SKM-1 treated with dmso at 0.1 percent for 144 hours (cell line): ENCODE measurements at regions not wholly inside any gene's neighbourhood (a gene's known extent, or its start where the extent isn't known, plus 50 kb on each side); places are given as distances from the start of the nearest gene placed in this dataset.
"Not testable (repeated sequence)": the region's sequence is repeated elsewhere in the genome, so short reads cannot be mapped to it uniquely, and the experiment has no call there.

ENCODE experiments used
- DNase-seq: peaks from one replicate; lab custom pipeline; 2025; ENCODE audit not compliant: unreplicated experiment; lab: John Stamatoyannopoulos, UW

DNA sequence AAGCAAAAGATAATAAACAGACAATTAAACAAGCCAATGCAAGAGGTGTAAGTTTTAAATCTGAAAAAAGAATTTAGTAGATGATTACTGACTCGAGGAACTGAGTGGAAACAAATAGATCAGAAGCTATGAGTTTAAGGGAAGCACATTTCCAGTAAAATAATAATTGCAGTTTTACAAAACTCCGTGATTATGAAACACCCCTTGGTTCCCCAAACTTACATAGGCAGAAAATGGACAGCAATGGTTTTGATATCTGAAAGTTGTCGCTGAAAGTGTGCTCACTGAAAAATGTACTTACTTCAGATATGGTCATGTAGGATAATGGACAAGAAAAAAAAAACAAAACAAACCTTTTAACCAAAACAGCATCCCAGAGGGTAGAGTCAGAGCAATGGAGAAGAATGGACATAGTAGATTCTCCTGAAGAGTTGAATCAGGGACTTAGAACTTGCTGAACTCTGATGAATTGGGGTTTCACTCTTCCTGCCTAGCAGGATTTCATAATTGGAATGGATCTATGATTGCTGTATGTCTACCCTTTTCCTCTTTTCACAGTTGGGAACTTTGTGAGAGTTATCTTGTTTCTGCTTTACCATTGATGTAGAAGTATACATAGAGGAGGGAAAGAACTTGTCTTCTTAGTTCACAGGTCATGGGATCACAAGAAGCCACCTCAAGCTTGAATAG lies 305.6 kb upstream of the ZEB2 start:
- DNase-seq = no peak

DNA sequence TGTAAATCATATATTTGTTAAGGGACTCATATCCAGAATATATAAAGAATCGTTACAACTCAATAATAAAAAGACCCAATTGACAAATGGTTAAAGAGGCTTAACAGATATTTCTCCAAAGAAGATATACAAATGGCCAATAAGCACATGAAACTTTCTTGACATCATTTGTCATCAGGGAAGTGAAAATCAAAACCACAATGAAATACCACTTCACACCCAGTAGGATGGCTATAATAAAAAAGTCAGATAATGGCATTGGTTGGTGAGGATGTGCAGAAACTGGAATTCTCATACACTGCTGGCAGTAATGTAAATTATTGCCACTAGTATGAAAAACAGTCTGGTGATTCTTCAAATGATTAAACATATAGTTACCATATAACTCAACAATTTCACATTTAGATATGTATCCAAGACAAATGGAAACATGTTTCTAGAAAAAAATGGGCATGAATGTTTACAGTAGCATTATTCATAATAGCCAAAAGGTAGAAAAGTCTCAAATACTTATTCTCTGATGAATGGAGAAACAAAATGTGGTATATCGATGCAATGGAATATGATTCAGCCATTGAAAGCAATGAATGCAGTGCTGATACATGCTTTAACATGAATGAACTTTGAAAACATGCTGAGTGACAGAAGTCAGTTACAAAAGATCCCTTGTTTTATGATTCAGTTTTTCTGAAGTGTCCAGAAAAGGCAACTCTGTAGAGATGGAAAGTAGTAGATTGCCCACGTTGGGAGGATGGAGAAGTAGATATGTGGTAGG lies 304.6 kb upstream of the ZEB2 start:
- no peak for DNase-seq

DNA sequence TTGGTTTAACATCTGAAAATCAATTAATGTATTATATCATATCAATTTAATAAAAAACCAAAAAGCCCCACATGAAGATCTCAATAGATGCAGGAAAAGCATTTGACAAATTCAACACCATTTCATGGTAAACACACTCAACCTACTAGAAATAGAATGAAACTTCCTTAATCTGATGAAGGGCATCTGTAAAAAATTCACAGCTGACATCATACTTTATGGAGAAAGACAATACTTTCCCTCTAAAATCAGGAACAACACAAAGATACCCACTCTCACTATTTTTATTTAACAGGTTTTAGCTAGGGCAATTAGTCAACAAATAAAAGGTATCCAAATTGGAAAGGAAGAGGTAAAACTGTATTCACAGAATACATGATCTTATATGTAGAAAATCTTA lies 303.0 kb upstream of the ZEB2 start:
- no peak for DNase-seq

DNA sequence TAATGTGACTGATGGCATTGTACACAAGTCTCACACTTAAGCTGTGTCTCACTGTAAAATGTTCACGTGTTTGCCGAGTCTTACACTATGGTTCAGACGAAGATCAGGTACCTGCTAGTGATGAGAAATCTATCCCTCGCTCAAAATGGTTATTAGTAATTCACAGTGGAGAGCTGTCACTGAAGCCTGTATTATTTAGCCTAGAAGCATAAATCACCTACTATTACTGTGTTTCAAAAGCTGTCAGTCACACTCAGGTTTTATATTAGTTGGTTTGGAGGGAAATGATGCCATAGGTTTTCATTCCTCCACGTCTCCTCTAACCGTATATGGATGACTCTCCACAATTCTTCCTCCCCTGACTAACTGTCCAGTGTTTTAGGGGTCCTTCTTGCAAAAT lies 292.4 kb upstream of the ZEB2 start:
- DNase-seq = no peak

DNA sequence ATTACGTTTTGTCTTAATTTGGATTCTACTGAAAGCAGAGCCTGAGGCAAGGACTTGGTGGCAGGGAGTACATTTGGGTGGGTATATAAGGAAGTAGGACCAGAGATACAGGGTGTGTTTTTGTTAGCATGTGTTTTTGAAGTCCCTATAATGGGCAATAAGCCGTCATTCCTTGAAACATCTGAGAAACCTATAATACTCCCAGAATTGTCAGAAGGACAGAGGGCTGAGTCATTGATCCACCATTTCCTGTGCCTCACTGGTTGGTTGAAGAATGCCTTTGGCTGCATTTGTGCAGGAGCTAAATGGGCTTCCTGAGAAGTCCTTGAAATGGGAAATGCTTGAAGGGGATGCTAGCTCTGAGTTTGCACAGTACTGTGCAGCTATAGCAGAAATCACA lies 281.8 kb upstream of the ZEB2 start:
- no peak for DNase-seq

DNA sequence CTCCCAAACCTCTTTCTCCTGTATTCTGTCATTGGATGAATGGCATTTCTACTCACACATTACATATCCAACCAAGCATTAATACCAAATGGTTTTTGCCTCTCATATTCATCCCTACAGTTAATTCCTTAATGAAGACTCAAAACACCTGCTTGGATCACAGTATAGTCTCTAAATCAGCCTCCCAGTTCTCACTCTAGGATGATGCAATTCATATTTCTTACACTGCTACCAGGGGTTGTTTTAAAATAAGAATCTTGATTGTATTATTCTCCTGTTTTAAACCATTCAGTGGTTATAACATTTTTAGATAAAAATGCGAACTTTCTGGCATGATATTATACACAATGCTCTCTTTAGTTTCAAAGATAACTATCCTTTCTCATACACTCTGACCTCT lies 281.4 kb upstream of the ZEB2 start:
- DNase-seq = no peak

GRCh38 chr2:144798989-144799388 lies 279.1 kb upstream of the ZEB2 start:
- DNase-seq = no peak

DNA sequence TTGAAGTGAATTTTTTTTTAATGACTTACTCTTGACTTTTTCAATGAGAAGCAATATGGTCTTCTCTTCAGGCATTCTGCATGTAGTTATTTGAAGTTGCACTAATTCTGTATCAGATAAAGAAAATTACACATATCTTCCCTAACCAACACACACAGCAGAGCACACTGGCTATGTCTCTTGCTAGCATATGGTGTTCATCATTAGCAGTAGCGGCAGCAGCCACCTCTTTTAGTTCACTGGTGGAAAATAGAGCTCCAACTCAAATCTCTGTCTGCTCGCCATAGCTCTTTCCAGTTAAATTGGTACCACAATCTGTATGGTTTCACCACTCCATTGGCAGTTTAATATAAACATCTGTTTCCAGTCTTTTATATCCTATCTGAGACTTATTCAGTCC lies 278.1 kb upstream of the ZEB2 start:
- no peak for DNase-seq

DNA sequence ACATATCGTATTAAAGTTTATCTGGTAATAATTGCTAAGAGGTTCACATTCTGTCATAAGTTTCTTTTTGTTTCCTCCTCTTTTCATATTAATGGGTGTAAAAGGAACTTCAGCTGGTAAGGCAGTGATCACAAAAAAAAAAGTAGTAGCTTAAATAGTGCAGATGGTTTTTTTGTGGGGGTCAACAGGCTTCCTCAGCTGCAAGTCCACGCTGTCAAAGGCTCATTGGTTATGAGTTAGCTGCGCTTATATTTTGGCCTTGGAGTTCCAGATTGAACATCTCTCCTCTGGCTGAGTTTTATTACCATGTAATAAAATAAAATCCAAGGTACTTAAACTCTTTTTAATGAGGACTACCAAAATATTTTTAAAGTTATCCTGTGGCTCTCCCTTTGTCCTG lies 277.0 kb upstream of the ZEB2 start:
- DNase-seq = no peak

- DNase-seq = no peak
These were observed 276.2 kb upstream of the ZEB2 start for GRCh38 chr2:144796164-144796563.

GRCh38 chr2:144785253-144785652 lies 265.3 kb upstream of the ZEB2 start:
- DNase-seq = no peak

DNA sequence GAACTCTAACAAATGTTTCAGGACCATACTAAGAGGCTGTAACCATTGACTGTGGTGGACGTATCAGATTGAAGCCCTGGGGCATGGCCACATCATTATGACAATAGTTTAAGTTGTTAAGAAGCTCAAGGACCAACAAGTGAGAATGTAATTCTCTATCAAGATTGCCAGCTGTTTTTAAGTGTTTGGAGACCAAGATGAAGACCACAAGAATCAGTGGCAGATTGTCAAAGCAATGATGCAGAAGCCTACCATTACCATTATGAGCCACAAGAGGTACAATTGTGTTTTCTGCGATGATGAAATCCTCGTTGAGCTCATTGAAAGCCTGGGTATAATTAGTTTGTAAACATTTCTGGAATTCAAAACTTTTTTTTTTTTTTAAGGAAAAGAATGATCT lies 261.1 kb upstream of the ZEB2 start:
- no peak for DNase-seq

GRCh38 chr2:144776766-144777165 lies 256.8 kb upstream of the ZEB2 start:
- DNase-seq = no peak

GRCh38 chr2:144774809-144775208 lies 254.9 kb upstream of the ZEB2 start:
- DNase-seq = no peak

DNA sequence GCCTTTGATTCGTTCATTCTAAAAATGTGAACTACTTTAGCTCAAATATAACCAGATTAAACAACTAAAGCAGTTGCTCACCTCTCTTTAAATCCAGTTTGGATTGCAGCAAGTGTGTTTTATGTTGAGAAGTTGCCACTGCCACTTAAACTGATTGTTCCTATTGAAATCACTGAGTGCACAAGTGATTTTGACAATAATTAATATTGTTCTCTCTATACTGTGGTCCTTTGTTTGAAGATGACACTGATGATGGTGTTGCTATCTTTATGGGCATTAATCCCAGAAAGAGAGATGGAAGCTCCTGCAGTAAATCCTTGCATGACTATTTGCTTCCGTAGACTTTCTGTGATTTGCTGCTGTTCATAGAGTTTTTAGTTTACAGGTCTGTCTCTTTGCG lies 251.4 kb upstream of the ZEB2 start:
- no peak for DNase-seq

- DNase-seq = no peak
These were observed 250.8 kb upstream of the ZEB2 start for GRCh38 chr2:144770616-144771230.

DNA sequence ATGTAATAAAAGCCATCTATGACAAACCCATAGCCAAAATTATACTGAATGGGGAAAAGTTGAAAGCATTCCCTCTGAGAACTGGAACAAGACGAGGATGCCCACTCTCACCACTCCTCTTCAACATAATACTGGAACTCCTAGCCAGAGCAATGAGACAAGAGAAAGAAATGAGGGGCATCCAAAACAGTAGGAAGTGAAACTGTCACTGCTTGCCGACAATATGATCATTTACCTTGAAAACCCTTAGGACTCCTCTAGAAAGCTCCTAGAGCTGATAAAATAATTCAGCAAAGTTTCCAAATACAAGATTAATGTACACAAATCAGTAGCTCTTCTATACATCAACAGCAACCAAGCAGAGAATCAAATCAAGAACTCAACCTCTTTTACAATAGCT lies 241.0 kb upstream of the ZEB2 start:
- DNase-seq = not testable (repeated sequence)

GRCh38 chr2:144759746-144760145 lies 239.8 kb upstream of the ZEB2 start:
- DNase-seq = no peak

DNA sequence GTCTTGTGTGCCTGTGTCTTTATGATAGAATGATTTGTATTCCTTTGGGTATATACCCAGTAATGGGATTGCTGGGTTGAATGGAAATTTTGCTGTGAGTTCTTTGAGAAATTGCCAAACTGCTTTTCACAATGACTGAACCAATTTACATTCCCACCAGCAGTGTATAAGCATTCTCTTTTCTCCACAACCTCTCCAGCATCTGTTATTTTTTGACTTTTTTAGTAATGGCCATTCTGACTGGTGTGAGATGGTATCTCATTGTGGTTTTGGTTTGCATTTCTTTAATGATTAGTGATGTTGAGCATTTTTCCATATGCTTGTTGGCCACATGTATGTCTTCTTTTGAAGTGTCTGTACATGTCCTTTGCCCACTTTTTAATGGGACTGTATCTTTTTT lies 238.3 kb upstream of the ZEB2 start:
- DNase-seq = not testable (repeated sequence)

GRCh38 chr2:144753416-144753815 lies 233.5 kb upstream of the ZEB2 start:
- no peak for DNase-seq

DNA sequence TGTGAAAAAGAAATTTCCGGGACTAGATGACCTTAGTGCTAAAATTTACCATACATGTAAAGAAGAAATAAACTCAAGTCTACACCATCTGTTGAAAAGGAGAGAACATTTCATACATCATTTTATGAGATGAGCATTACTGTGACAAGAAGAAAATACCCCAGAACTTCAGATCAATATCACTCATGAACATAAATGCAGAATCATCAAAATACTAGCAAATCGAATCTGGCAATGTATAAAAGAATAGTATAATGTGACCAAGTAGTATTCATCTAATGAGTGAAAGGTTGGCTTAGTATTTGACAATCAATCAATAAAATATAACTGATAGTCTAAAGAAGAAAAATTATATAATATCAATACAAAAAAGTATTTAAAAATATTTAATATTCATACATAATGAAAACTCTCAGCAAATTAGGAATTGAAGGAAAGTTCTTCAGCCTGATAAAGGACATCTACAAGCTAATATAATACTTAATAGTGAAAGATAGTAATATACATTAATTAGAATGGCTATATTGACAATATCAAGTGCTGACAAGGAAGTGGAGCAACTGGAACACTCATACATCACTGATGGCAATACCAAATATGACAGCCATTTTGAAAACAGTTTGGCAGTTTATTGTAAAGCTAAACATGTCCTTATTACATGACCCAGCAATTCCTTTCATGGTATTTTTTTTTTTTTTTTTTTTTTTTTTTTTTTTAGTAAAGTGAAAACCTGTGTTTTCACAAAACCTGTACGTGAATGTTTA lies 231.4 kb upstream of the ZEB2 start:
- DNase-seq = no peak

DNA sequence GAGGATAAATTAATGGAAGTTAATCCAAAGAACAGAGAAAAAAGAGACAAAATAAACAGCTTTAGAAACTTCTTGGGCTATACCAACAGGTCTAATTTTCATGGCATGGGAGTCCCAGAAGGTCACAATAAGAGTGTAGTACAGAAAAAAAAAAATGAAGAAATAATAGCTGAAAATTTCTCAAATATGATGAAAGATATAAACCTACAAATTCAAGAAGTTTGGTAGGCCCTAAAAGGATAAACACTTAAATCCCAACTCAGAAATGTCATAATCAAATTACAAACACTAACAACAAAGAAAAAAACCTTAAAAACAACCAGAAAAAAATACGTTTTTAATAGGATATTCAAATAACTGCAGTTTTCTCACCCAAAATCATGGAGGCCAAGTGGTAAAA lies 229.3 kb upstream of the ZEB2 start:
- DNase-seq = no peak
